Suppressor macrophage treated with lipopolysaccharide for 4 hours (primary cell): ENCODE measurements at regions not wholly inside any gene's neighbourhood (a gene's known extent, or its start where the extent isn't known, plus 50 kb on each side); places are given as distances from the start of the nearest gene placed in this dataset.

Experiments
- DNase-seq: peaks from one replicate; pipeline ENCODE4 v3.0.0-alpha.2; 2020

GRCh38 chr2:157076526-157077161 lies 180.9 kb upstream of the GALNT5 start:
- DNase-seq = no peak

DNA sequence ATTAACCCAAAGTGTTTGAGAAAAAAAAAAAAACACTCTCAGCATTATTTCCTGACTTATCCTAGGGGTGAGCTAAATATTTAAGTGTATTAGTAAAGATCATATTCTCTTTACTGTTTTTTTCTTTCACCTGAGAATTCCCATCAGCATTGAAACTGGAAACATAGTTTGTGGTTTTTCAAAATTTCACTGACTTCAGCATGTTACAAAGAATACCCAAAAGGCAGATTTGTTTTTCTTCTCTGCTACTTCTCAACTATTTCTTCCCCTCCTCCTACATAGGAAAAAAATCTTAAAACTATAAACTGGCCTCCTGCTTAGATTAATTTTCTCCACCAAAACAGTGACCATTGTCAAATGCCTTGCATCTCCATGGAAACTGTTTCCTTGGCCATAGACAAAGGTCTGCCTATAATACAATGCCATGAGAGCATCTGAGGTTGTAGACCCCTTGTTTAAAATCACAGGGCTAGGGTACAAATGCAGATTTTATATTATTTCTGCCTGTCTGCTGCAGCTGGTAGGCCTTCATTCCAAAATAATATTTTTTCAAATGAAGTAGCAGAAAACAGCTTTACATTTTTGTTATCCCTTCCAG lies 179.7 kb upstream of the GALNT5 start:
- no peak for DNase-seq

- DNase-seq = no peak
Measured at GRCh38 chr2:157082950-157083349, 174.6 kb upstream of the GALNT5 start.

DNA sequence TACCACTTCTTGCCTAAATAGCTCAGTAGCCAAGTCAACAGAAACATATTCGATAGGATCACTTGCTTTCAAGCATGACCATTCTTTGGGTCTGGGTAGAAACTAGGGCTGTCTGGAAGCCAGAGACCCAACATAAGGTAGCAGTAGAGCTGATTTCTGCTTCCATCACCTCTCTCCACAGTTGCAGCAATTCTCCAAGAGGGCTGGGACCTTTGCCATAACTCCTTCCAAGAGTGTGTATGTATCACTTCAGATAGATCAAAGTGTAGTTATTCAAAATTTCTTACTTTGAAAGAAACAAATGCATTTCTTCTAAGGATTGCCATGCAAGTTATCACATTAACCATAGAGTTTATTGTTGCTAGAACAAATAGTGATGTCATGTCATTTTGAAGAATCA lies 172.0 kb upstream of the GALNT5 start:
- no peak for DNase-seq

GRCh38 chr2:157087373-157088002 lies 170.0 kb upstream of the GALNT5 start:
- no peak for DNase-seq

- no peak for DNase-seq
Measured at GRCh38 chr2:157093666-157094065, 163.8 kb upstream of the GALNT5 start.

DNA sequence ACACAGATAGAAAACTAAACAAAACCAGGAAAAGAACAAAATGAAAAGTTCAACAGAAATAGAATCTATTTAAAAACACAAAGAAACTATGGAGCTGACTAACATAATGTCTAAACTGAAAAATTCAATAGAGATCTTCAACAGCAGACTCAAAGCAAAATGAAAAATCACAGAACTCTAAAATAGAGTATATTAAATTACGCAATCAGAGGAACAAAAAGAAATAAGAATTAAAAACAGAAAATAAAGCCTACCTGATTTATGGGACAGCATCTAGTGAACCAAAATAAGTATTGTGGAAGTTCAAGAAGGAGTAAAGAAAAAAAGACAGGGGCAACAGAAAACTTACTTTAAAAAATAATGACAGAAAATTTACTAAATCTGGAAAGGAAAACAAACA lies 152.1 kb upstream of the GALNT5 start:
- DNase-seq = no peak

- no peak for DNase-seq
Measured at GRCh38 chr2:157106950-157107349, 150.6 kb upstream of the GALNT5 start.

DNA sequence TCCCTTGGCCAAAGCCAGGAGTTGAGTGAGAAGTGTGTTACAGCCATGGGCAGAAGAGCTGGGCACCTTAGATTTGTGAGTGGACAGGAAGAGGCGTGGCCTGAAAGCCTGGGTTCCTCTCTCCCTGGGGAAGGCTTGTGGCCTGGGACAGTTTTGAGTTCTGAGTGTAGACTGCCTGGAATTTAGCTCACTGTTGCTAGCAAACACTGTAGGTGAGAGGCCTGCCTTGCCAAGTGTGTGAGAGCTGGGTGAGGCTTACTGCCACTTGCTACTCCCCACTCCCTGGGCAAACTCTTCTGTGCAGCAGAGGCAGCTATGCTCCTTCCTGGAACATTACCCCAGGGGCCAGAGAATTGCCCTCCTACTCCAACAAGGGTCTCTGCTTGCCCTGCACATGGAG lies 150.0 kb upstream of the GALNT5 start:
- no peak for DNase-seq

DNA sequence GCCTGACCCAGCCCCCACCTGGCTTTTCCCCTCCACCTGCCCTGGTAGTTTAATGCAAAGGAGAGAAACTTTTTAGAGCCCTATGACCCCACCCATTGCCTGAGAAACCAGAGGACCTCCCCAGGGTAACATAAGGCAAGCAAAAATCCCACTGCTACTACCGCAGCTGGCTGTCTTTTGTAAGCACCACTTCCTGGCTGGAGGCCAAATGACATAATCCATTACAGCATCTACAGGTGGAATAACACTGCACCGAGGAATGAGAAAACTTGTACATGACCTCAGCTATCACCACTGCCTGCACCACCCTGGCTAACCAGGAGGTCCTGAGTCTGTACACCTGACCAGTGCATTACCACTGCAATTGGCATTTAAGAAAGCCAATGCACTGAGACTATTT lies 149.6 kb upstream of the GALNT5 start:
- DNase-seq = no peak

GRCh38 chr2:157122776-157123175 lies 134.7 kb upstream of the GALNT5 start:
- DNase-seq = no peak

DNA sequence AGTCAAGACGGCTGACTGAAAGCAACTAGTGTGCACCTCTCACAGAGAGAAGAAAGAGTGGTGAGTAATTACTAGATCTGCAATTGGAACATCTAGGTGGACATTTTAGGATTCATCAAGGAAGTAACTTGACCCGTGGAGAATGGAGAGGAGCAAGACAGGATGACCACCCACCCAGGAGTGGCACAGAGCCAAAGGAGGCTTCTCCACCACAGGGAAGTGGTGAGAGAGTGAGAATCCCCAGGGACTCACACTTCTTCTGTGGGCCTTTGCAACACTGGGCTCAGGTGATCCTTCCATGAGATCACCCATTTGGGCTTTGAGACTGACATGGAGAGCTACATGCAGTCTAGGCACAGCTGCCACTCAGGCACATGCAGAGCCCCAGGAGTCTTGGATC lies 132.8 kb upstream of the GALNT5 start:
- DNase-seq = no peak

- no peak for DNase-seq
Measured at GRCh38 chr2:157125685-157126084, 131.8 kb upstream of the GALNT5 start.

GRCh38 chr2:157127249-157128012 lies 130.1 kb upstream of the GALNT5 start:
- DNase-seq = no peak

GRCh38 chr2:157143901-157144300 lies 113.6 kb upstream of the GALNT5 start:
- no peak for DNase-seq

- DNase-seq = no peak
Measured at GRCh38 chr2:157149270-157149669, 108.2 kb upstream of the GALNT5 start.

DNA sequence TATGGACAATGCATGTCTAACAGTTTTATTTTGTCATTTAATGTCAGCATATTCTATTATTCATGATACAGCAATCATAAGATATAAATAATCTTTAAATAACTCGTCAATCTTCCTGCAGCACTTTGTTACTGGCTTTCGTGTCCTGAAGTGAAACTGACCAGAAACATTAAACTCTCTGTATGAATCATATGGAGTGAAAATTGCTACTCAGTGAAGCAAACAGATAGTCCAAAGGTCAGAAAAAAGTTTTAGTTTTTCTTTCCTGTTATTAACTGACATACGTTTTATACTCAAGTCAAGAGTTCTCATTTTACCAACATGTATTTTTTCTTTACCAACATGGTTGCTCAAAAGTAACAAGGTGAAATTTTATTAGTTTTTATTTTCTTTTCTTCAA lies 106.8 kb upstream of the GALNT5 start:
- DNase-seq = no peak

- DNase-seq = no peak
Measured at GRCh38 chr2:157152362-157152761, 105.1 kb upstream of the GALNT5 start.

GRCh38 chr2:157155992-157156391 lies 101.5 kb upstream of the GALNT5 start:
- no peak for DNase-seq

DNA sequence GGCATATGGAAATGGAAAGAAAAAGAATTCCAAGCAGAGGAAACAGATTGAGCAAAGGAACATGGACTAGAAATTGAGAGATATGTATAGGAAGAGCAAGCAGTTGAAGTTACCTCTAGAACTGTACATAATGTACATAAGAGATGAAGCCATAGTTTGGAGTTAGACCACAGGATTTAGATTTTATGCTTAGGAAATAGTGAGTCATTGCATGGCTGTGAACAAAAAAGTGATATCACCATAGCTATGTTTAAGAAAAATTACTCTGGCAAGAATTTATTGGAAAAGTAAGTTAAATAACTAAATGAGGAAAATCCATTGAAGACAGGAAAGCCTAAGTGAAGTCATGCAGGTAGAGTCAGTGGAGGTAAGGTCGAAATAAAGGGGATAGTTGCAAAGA lies 99.4 kb upstream of the GALNT5 start:
- DNase-seq = no peak

- no peak for DNase-seq
Measured at GRCh38 chr2:157159221-157159934, 98.1 kb upstream of the GALNT5 start.

DNA sequence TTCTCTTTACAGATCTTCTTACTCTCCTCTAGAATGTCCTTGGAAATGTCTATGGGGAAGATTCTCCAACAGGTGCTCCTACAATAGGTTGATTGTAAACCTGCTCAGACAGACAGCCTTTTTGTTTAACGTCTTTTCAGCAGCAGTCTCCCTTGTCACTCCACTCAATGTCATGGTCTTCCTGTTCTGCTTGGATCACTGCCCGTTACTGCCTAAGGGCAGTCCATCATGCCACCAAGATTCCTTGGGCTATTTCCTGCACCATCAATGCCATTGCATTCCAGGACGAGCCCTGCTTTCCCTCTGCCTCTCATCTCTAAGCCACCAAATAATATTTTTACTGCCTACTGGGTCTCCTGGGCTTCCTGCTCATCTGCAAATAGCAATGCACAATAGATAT lies 97.4 kb upstream of the GALNT5 start:
- no peak for DNase-seq

DNA sequence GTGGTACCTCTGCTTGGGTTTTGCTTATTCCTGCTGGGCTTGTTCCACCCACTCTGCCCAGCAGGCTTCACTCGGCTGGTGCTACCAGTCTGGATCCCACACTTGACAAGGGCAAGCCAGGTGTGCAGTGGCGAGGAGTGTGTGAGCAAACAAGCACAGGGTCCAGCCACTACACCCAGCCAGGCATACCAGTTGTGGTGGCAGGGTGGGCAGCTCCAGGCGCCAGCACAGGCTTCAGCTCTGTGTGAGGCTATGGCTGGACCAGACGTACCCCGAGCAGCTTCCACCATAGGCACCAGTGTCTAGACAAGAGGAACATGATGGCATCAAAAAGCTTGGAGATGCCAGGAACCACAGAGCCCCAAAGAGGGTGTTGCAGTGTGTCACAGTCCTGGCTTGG lies 93.1 kb upstream of the GALNT5 start:
- no peak for DNase-seq
